ENCODE measurements at regions not wholly inside any gene's neighbourhood (a gene's known extent, or its start where the extent isn't known, plus 50 kb on each side); places are given as distances from the start of the nearest gene placed in this dataset.

DNA sequence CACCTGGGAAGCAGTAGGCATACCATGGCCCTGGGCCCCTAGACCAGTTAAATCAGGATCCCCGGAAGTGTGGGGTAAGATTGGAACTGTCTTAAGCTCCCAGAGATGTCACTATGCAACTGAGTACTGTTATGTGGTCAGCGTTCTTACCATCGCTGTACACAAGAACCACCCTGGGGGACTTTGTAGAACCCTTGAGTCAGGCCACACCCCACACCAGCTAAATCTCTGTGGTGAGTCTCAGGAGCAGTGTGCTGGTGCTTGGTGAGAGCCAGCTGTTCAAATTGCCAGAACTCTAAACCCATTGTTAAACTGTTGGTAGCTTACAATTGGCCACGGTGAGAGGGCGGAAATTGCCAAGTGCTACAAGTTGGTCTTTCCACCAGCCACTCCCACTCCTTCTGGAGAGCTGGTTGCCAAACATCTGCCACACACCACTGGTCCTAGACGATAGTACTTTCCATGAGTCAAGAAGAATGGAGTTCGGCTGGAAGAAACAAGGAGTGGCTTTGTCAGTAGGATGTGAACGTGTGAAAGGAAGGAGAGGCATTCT lies 80.5 kb upstream of the SYNDIG1 start:
- no peak for ATAC-seq
- WGBS, 2 donors (ENCODE audit: low coverage in 1 of 2): 50 to 68% methylated on average over 2 to 6 of the region's 8 CpGs
- no peaks in the 10 kb centered on the region for H3K36me3 ChIP-seq
- H3K4me3 ChIP-seq: no peak overlapping the region
- H3K27me3 ChIP-seq: peaks cover 23% of the 10 kb centered on the region
- H3K9me3 ChIP-seq: no peaks in the 10 kb centered on the region
- no peak for TF ChIP-seq EP300 (IDR thresholded peaks at IDR 0.05)
- TF ChIP-seq, protein P1, sequence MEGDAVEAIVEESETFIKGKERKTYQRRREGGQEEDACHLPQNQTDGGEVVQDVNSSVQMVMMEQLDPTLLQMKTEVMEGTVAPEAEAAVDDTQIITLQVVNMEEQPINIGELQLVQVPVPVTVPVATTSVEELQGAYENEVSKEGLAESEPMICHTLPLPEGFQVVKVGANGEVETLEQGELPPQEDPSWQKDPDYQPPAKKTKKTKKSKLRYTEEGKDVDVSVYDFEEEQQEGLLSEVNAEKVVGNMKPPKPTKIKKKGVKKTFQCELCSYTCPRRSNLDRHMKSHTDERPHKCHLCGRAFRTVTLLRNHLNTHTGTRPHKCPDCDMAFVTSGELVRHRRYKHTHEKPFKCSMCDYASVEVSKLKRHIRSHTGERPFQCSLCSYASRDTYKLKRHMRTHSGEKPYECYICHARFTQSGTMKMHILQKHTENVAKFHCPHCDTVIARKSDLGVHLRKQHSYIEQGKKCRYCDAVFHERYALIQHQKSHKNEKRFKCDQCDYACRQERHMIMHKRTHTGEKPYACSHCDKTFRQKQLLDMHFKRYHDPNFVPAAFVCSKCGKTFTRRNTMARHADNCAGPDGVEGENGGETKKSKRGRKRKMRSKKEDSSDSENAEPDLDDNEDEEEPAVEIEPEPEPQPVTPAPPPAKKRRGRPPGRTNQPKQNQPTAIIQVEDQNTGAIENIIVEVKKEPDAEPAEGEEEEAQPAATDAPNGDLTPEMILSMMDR (IDR thresholded peaks at IDR 0.05): no peak
- TF ChIP-seq POLR2A (IDR thresholded peaks at IDR 0.05): no peak
- no peak for TF ChIP-seq POLR2AphosphoS5 (IDR thresholded peaks at IDR 0.05)
- H3K27ac ChIP-seq: no peak overlapping the region
- no peaks in the 10 kb centered on the region for H3K4me1 ChIP-seq

DNA sequence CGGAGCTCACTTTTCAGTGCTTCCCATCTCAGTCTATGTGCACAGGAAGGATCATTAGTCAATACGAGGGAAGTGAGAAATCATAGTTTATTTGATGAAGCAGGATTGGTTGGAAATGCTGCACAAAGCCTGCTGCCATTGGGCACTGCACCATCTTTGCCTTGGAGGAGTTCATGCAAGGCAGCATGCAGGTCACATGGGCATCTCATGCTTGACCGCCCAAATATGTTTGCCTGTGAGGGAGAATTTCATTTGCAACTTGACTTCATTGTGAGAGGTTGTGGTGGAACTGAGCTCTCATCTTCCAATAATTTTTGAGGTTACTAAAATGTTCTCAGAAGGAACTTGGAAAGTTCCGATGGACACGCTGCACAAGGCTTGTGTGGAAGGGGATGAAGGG lies 83.9 kb upstream of the SYNDIG1 start:
- Histone ChIP-seq H3K27ac (no peak overlapping the region), H3K9me3 (no peaks in the 10 kb centered on the region), H3K36me3 (no peaks in the 10 kb centered on the region), H3K4me3 (no peak overlapping the region), H3K27me3 (peaks cover 13% of the 10 kb centered on the region), H3K4me1 (peaks cover 0 to 8% (median 0%) of the 10 kb centered on the region in 3 donors)
- WGBS, 2 donors (ENCODE audit: low coverage in 1 of 2): 67 to 79% methylated on average over 2 to 5 of the region's 5 CpGs
- TF ChIP-seq POLR2A (IDR thresholded peaks at IDR 0.05) (no peak), EP300 (IDR thresholded peaks at IDR 0.05) (no peak), POLR2AphosphoS5 (IDR thresholded peaks at IDR 0.05) (no peak)
- TF ChIP-seq, protein P1 (IDR thresholded peaks at IDR 0.05): no peak
- ATAC-seq: no peak

DNA sequence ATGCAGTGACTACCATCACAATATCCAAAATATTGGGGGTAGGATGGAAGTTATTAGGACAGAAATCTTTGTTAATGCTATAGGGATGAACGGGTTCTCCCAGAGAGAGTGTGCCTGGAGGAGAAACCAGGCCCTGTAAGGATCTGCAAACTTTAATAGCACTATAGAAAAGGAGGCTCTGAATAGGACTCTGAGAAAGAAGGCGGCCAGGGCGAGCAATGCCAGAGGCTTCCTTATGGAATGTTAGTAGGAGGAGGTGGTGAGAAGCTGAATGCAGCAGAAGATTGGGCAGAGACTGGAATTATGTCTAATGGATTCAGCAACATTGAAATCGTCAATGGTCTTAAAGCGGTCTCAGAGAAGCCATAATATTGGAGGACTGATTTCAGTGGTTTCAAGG lies 84.6 kb upstream of the SYNDIG1 start:
- Histone ChIP-seq H3K27ac (no peak overlapping the region), H3K36me3 (no peaks in the 10 kb centered on the region), H3K4me3 (no peak overlapping the region), H3K27me3 (peaks cover 8% of the 10 kb centered on the region), H3K9me3 (no peaks in the 10 kb centered on the region), H3K4me1 (peaks cover 0 to 8% (median 0%) of the 10 kb centered on the region in 3 donors)
- 62 to 88% methylated on average over 5 of the region's 5 CpGs for WGBS, 2 donors (ENCODE audit: low coverage in 1 of 2)
- TF ChIP-seq POLR2AphosphoS5 (IDR thresholded peaks at IDR 0.05) (no peak), EP300 (IDR thresholded peaks at IDR 0.05) (no peak), POLR2A (IDR thresholded peaks at IDR 0.05) (no peak)
- TF ChIP-seq, protein P1 (IDR thresholded peaks at IDR 0.05): no peak
- ATAC-seq: no peak

DNA sequence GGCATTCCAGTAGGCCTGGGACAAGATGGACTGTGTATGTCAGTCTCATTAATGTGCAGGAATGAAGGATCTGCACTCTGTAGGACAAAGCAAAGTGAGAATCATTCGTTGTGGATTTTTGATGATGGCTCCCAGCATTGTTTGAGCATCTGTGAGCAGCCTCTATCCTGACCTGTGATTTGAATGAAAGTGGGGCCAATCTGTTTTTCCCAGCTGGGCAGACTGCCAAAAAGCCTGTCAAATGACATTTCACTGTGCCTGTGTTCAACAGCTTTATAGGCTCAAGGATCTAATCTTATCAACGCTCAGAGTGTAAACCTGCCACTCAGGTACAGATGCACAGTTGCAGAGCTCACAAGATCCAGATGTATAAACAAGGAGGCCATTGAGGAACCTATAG lies 86.7 kb upstream of the SYNDIG1 start:
- TF ChIP-seq, protein P1 (IDR thresholded peaks at IDR 0.05): no peak
- TF ChIP-seq POLR2A (IDR thresholded peaks at IDR 0.05) (no peak), EP300 (IDR thresholded peaks at IDR 0.05) (no peak)
- Histone ChIP-seq H3K9me3 (no peaks in the 10 kb centered on the region), H3K27ac (no peak overlapping the region), H3K4me3 (no peak overlapping the region), H3K27me3 (peaks cover 8% of the 10 kb centered on the region), H3K4me1 (peaks cover 0 to 8% (median 0%) of the 10 kb centered on the region in 3 donors), H3K36me3 (no peaks in the 10 kb centered on the region)
- 0 to 22% methylated on average over 1 of the region's 2 CpGs for WGBS, 2 donors (ENCODE audit: low coverage in 1 of 2)
- ATAC-seq: no peak

DNA sequence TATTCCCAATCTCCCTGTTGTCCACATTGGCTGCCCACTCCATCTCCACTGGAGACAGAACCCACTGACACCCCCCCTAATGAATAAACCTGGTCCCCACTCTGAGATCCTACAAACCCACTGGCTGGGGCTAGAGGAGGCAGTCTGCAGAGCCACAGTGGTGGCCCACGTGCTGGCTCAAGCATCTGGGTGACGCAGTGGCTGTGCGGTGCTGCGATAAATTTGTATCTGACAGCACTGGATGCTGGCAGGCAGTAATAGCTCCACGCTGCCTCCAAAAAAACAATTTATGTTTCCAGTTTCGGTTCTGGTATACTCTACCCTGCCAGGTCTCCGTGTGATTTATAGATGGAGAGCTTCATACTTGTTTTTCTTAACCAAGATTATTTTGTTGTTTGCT lies 87.1 kb upstream of the SYNDIG1 start:
- Histone ChIP-seq H3K9me3 (no peaks in the 10 kb centered on the region), H3K27ac (no peak overlapping the region), H3K36me3 (no peaks in the 10 kb centered on the region), H3K4me1 (peaks cover 0 to 8% (median 0%) of the 10 kb centered on the region in 3 donors), H3K4me3 (no peak overlapping the region), H3K27me3 (peaks cover 8% of the 10 kb centered on the region)
- TF ChIP-seq POLR2A (IDR thresholded peaks at IDR 0.05): no peak
- peak; percentile 15 for TF ChIP-seq POLR2AphosphoS5 (IDR thresholded peaks at IDR 0.05)
- no peak for ATAC-seq
- WGBS, 2 donors (ENCODE audit: low coverage in 1 of 2): 0 to 20% methylated on average over 2 of the region's 7 CpGs

Measured in gastroesophageal sphincter (tissue), 4 donors.